ENCODE measurements at regions not wholly inside any gene's neighbourhood (a gene's known extent, or its start where the extent isn't known, plus 50 kb on each side); places are given as distances from the start of the nearest gene placed in this dataset.

DNA sequence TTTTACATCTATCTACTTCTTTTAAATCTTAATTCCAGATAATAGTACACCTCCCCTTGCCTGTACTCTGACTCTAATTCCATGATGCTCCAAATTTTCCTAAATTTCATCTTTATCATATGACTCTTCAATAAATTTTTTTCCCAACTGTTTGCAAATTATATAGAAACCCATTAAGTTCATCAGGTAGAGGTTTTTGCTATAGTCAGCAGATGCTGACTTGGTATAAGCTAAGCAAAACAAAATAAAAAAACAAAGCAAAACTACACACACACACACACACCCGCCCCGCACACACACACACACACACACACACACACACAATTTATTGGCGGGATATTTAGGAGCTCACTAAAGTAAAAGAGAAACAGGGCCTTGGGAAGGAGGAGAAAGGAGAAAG is 1047.8 kb upstream of the FAM98A start:
- BruUV-seq (replicated peaks): no TSS peak
- TF ChIP-seq CTCF (conservative IDR thresholded peaks at IDR 0.05; ENCODE audit: low read depth, low read length): no peak
- no peak for TF ChIP-seq EZH2 (IDR thresholded peaks at IDR 0.05; ENCODE audit: borderline replicate concordance, low read depth, low read length, poor library complexity, severe bottlenecking)
- H3K27ac ChIP-seq (ENCODE audit: low read depth, low read length, poor library complexity, severe bottlenecking): no peak overlapping the region
- CTCF ChIA-PET: no interaction called here
- H3K4me3 ChIP-seq (ENCODE audit: low read depth, low read length, poor library complexity, severe bottlenecking): no peak overlapping the region
- H3K4me1 ChIP-seq (ENCODE audit: insufficient read depth, low read length, poor library complexity, severe bottlenecking): no peaks in the 10 kb centered on the region
- POLR2A ChIA-PET (ENCODE audit: low non-redundant PET): no interaction called here
- H3K27me3 ChIP-seq (replicated peaks; ENCODE audit: insufficient read depth, low read depth, low read length, poor library complexity): no peaks in the 10 kb centered on the region
- intact Hi-C loops (cut with micrococcal nuclease; ENCODE audit: unreplicated experiment): no loop called here
- H3K9me3 ChIP-seq (ENCODE audit: low read depth, low read length, poor library complexity, severe bottlenecking): no peaks in the 10 kb centered on the region
- no peak for DNase-seq (ENCODE audit: low spot score)
- H3K36me3 ChIP-seq (ENCODE audit: insufficient read depth, low read length, poor library complexity, severe bottlenecking): no peaks in the 10 kb centered on the region

- no peak for DNase-seq (ENCODE audit: low spot score)
- Histone ChIP-seq H3K4me1 (ENCODE audit: insufficient read depth, low read length, poor library complexity, severe bottlenecking) (no peaks in the 10 kb centered on the region), H3K27ac (ENCODE audit: low read depth, low read length, poor library complexity, severe bottlenecking) (no peak overlapping the region), H3K36me3 (ENCODE audit: insufficient read depth, low read length, poor library complexity, severe bottlenecking) (no peaks in the 10 kb centered on the region), H3K27me3 (replicated peaks; ENCODE audit: insufficient read depth, low read depth, low read length, poor library complexity) (no peaks in the 10 kb centered on the region), H3K4me3 (ENCODE audit: low read depth, low read length, poor library complexity, severe bottlenecking) (no peak overlapping the region), H3K9me3 (ENCODE audit: low read depth, low read length, poor library complexity, severe bottlenecking) (no peaks in the 10 kb centered on the region)
- BruUV-seq (replicated peaks): no TSS peak
- ChIA-PET CTCF (no interaction called here), POLR2A (ENCODE audit: low non-redundant PET) (no interaction called here)
- intact Hi-C loops (cut with micrococcal nuclease; ENCODE audit: unreplicated experiment): no loop called here
- no peak for TF ChIP-seq CTCF (conservative IDR thresholded peaks at IDR 0.05; ENCODE audit: low read depth, low read length)
These were observed 1033.2 kb upstream of the FAM98A start for GRCh38 chr2:34632327-34632726.

DNA sequence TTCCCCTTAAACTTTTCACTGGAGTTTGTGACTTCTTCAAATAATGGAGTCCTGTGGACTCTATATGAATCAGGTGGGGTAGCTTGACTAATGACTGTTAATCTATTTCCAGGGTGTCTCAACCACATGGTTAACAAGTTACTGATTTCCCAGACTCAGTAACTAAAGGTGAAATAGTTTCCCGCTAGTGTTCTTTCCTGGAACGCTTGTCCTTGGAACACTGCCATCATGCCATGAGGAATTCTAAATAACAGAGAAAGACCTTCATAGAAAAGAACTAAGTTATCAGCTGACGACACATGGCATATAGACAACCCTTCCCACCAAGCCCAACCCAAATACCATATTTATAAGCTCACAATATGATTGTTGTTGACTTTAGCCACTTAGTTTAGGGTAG is 1027.9 kb upstream of the FAM98A start:
- no peaks in the 10 kb centered on the region for H3K36me3 ChIP-seq (ENCODE audit: insufficient read depth, low read length, poor library complexity, severe bottlenecking)
- no TSS peak for BruUV-seq (replicated peaks)
- no peak overlapping the region for H3K4me3 ChIP-seq (ENCODE audit: low read depth, low read length, poor library complexity, severe bottlenecking)
- H3K27ac ChIP-seq (ENCODE audit: low read depth, low read length, poor library complexity, severe bottlenecking): no peak overlapping the region
- ChIA-PET CTCF (no interaction called here), POLR2A (ENCODE audit: low non-redundant PET) (no interaction called here)
- no peaks in the 10 kb centered on the region for H3K27me3 ChIP-seq (replicated peaks; ENCODE audit: insufficient read depth, low read depth, low read length, poor library complexity)
- no peaks in the 10 kb centered on the region for H3K9me3 ChIP-seq (ENCODE audit: low read depth, low read length, poor library complexity, severe bottlenecking)
- intact Hi-C loops (cut with micrococcal nuclease; ENCODE audit: unreplicated experiment): no loop called here
- no peaks in the 10 kb centered on the region for H3K4me1 ChIP-seq (ENCODE audit: insufficient read depth, low read length, poor library complexity, severe bottlenecking)
- no peak for DNase-seq (ENCODE audit: low spot score)
- TF ChIP-seq EZH2 (IDR thresholded peaks at IDR 0.05; ENCODE audit: borderline replicate concordance, low read depth, low read length, poor library complexity, severe bottlenecking): no peak
- TF ChIP-seq CTCF (conservative IDR thresholded peaks at IDR 0.05; ENCODE audit: low read depth, low read length): no peak
